Psoas muscle (tissue), 7 donors: ENCODE measurements at regions not wholly inside any gene's neighbourhood (a gene's known extent, or its start where the extent isn't known, plus 50 kb on each side); places are given as distances from the start of the nearest gene placed in this dataset.

ENCODE experiments used
- ATAC-seq, 4 donors: fragments of 200-7000 bp; cut with Tn5 transposase; one replicate each; pipeline ENCODE4 v1.9.1; 2020; ENCODE audit warnings: moderate library complexity in 3 of 4, mild to moderate bottlenecking in 2 of 4
- DNase-seq, 2 donors: peaks; one replicate each; pipeline ENCODE4 v3.0.0-alpha.2; 2020
- H3K27ac ChIP-seq: fragments of 200-600 bp; one replicate; pipeline ENCODE4 v1.8.0; 2022
- H3K27me3 ChIP-seq, 3 donors: fragments of 200-600 bp in 1 of 3; one replicate each; pipeline versions ENCODE4 v1.6.1 to v1.8.0; 2013 to 2022; ENCODE audit warnings: low read length in 2 of 3, mild to moderate bottlenecking in 2 of 3, moderate library complexity in 1 of 3; ENCODE audit not compliant: insufficient read depth in 3 of 3
- H3K36me3 ChIP-seq, 2 donors: fragments of 200-600 bp in 1 of 2; one replicate each; pipeline versions ENCODE4 v1.6.1 to v1.8.0; 2013 to 2022; ENCODE audit warnings: low read depth in 1 of 2, mild to moderate bottlenecking in 1 of 2, moderate library complexity in 1 of 2; ENCODE audit not compliant: insufficient read depth in 1 of 2
- H3K4me1 ChIP-seq: fragments of 200-600 bp; one replicate; pipeline ENCODE4 v1.8.0; 2022
- H3K4me3 ChIP-seq: fragments of 200-600 bp; one replicate; pipeline ENCODE4 v1.8.0; 2022; ENCODE audit warnings: mild to moderate bottlenecking
- H3K9me3 ChIP-seq: fragments of 200-600 bp; one replicate; pipeline ENCODE4 v1.8.0; 2022
- CTCF ChIP-seq: fragments of 200-600 bp; IDR thresholded peaks from one replicate; pipeline ENCODE4 v1.8.0; 2022; ENCODE audit warnings: antibody characterized with exemption
- WGBS, 3 donors: extraction: QIAGEN DNeasy Blood & Tissue Kit; methylation state at CpG; one replicate each; pipeline versions ENCODE4 v1.1.6 to v1.1.7; 2013; 5-methylcytosine and 5-hydroxymethylcytosine counted together
- intact Hi-C, 2 donors: fragments of 100-400 bp; cut with DNase I; formaldehyde crosslinking; loops; one replicate each; pipeline versions ENCODE4 v1.11.0 to v1.14.2; 2022
- donor health status: healthy with polysubstance abuse.
- donor health status: DM: no; HTN: no; CAD: no; lungs with moderate emphysema.
- donor health status: Bipolar disorder and iron deficiency.
- donor health status: healthy.
- donor health status: DM: yes; HTN: yes; CAD: no.
- donor health status: DM: no; HTN: no; CAD: no.
- donor health status: DM: yes; HTN: yes; CAD: no.

- Histone ChIP-seq H3K27me3 (no peaks in the 10 kb centered on the region), H3K4me3 (no peak overlapping the region), H3K9me3 (no peaks in the 10 kb centered on the region), H3K36me3 (no peaks in the 10 kb centered on the region), H3K27ac (no peak overlapping the region), H3K4me1 (no peaks in the 10 kb centered on the region)
- no peak for ATAC-seq
- intact Hi-C loops, result no loop called here
- WGBS, 3 donors, result 92% methylated on average over 30 to 32 of the region's 32 CpGs
- no peak for DNase-seq
- no peak for TF ChIP-seq CTCF
Observed at GRCh38 chr19:24002256-24002945, 84.6 kb upstream of the ZNF254 start.

- 91 to 95% (median 94%) methylated on average over 19 of the region's 19 CpGs for WGBS, 3 donors
- DNase-seq, result no peak
Observed at GRCh38 chr19:24003537-24003936, 83.5 kb upstream of the ZNF254 start.

GRCh38 chr19:24004166-24004565, 82.8 kb upstream of the ZNF254 start:
- no peak for ATAC-seq

More at GRCh38 chr19:24003537-24003936, 83.5 kb upstream of the ZNF254 start:
- H3K27ac ChIP-seq, result no peak overlapping the region
- no peak for TF ChIP-seq CTCF
- H3K36me3 ChIP-seq, result no peaks in the 10 kb centered on the region
- intact Hi-C loops, result no loop called here
- no peaks in the 10 kb centered on the region for H3K4me1 ChIP-seq
- H3K27me3 ChIP-seq, result no peaks in the 10 kb centered on the region
- H3K4me3 ChIP-seq, result no peak overlapping the region
- no peaks in the 10 kb centered on the region for H3K9me3 ChIP-seq
- ATAC-seq, result no peak

GRCh38 chr19:24029941-24030636, 56.9 kb upstream of the ZNF254 start:
- peaks cover 6% of the 10 kb centered on the region for H3K4me1 ChIP-seq
- DNase-seq, result no peak
- intact Hi-C loops, result loop anchor here in 1 of 2 donors (10.0 kb wide), 1 partner anchor 345 kb away; the partner anchor contains the start of gene ZNF675

More at GRCh38 chr19:24004166-24004565, 82.8 kb upstream of the ZNF254 start:
- H3K9me3 ChIP-seq, result no peaks in the 10 kb centered on the region
- intact Hi-C loops, result no loop called here
- WGBS, 3 donors, result 67 to 72% (median 69%) methylated on average over 6 of the region's 6 CpGs
- H3K27me3 ChIP-seq, result no peaks in the 10 kb centered on the region
- no peaks in the 10 kb centered on the region for H3K36me3 ChIP-seq
- H3K27ac ChIP-seq, result no peak overlapping the region
- no peak for DNase-seq
- no peak for TF ChIP-seq CTCF
- H3K4me1 ChIP-seq, result no peaks in the 10 kb centered on the region
- no peak overlapping the region for H3K4me3 ChIP-seq

More at GRCh38 chr19:24029941-24030636, 56.9 kb upstream of the ZNF254 start:
- Histone ChIP-seq H3K27ac (no peak overlapping the region), H3K36me3 (no peaks in the 10 kb centered on the region), H3K9me3 (no peaks in the 10 kb centered on the region), H3K27me3 (no peaks in the 10 kb centered on the region), H3K4me3 (no peak overlapping the region)
- TF ChIP-seq CTCF, result no peak
- WGBS, 3 donors, result 65 to 67% (median 66%) methylated on average over 8 of the region's 8 CpGs
- ATAC-seq, result no peak
